Fibroblast of skin of abdomen (primary cell): ENCODE measurements at regions not wholly inside any gene's neighbourhood (a gene's known extent, or its start where the extent isn't known, plus 50 kb on each side); places are given as distances from the start of the nearest gene placed in this dataset.

ENCODE experiments used
- DNase-seq: peaks from one replicate; pipeline ENCODE4 v3.0.0-alpha.2; 2013

- DNase-seq: no peak
Observed at GRCh38 chr1:218163371-218163770, 121.7 kb upstream of the RRP15 start.

GRCh38 chr1:218164111-218164929, 120.8 kb upstream of the RRP15 start:
- peak; percentile 18 for DNase-seq

- DNase-seq: no peak
Observed at GRCh38 chr1:218164930-218165700, 120.0 kb upstream of the RRP15 start.

GRCh38 chr1:218165701-218166114, 119.4 kb upstream of the RRP15 start:
- DNase-seq: no peak

- DNase-seq: no peak
Observed at GRCh38 chr1:218166268-218166945, 118.7 kb upstream of the RRP15 start.

- DNase-seq: peak; percentile 45
Observed at GRCh38 chr1:218171302-218171893, 113.7 kb upstream of the RRP15 start.

GRCh38 chr1:218182455-218182854, 102.6 kb upstream of the RRP15 start:
- DNase-seq: no peak

GRCh38 chr1:218200979-218201378, 84.1 kb upstream of the RRP15 start:
- DNase-seq: peak; percentile 7

GRCh38 chr1:218201601-218202000, 83.5 kb upstream of the RRP15 start:
- no peak for DNase-seq

GRCh38 chr1:218205721-218206120, 79.4 kb upstream of the RRP15 start:
- peak; percentile 47 for DNase-seq

- DNase-seq: peak; percentile 30
Observed at GRCh38 chr1:218207194-218207593, 77.9 kb upstream of the RRP15 start.

- peak; percentile 77 for DNase-seq
Observed at GRCh38 chr1:218209351-218209861, 75.7 kb upstream of the RRP15 start.

- DNase-seq: peak; percentile 27
Observed at GRCh38 chr1:218211241-218211640, 73.9 kb upstream of the RRP15 start.

GRCh38 chr1:218217040-218217439, 68.1 kb upstream of the RRP15 start:
- DNase-seq: no peak

- DNase-seq: no peak
Observed at GRCh38 chr1:218219460-218219859, 65.6 kb upstream of the RRP15 start.

- no peak for DNase-seq
Observed at GRCh38 chr1:218224101-218224500, 61.0 kb upstream of the RRP15 start.

GRCh38 chr1:218226005-218226404, 59.1 kb upstream of the RRP15 start:
- no peak for DNase-seq
